ENCODE measurements at regions not wholly inside any gene's neighbourhood (a gene's known extent, or its start where the extent isn't known, plus 50 kb on each side); places are given as distances from the start of the nearest gene placed in this dataset.
A peak's percentile ranks its signal among the peaks of the same experiment; 100 is the strongest.

- Histone ChIP-seq H4K20me1 (ENCODE audit: insufficient read depth, low read length) (no peaks in the 10 kb centered on the region), H3K27ac (ENCODE audit: low read depth in 1 of 2, low read length in 2 of 2) (peak overlapping the region in 1 of 2 donors; percentile 80), H3K4me3 (replicated peaks in 1 of 3; ENCODE audit: low read depth in 2 of 3, low read length in 3 of 3) (no peak overlapping the region), H3K9ac (ENCODE audit: insufficient read depth, low read length, poor library complexity, severe bottlenecking) (no peak overlapping the region), H3K9me3 (replicated peaks in 1 of 2; ENCODE audit: control insufficient read depth in 1 of 2, insufficient read depth in 1 of 2, low read length in 2 of 2) (no peaks in the 10 kb centered on the region), H3K36me3 (replicated peaks in 1 of 2; ENCODE audit: control insufficient read depth in 1 of 2, insufficient read depth in 2 of 2, low read length in 2 of 2) (no peaks in the 10 kb centered on the region), H3K27me3 (ENCODE audit: control insufficient read depth in 2 of 2, insufficient read depth in 2 of 2, low read length in 2 of 2) (no peaks in the 10 kb centered on the region), H3K4me2 (replicated peaks; ENCODE audit: extremely low read depth, low read length, poor library complexity, severe bottlenecking) (no peak overlapping the region), H3K4me1 (ENCODE audit: control insufficient read depth in 1 of 2, insufficient read depth in 2 of 2, low read length in 2 of 2) (peaks cover 34 to 35% of the 10 kb centered on the region in 2 donors), H3K79me2 (ENCODE audit: insufficient read depth, low read length) (no peaks in the 10 kb centered on the region), H2AFZ (ENCODE audit: insufficient read depth, low read depth, low read length, poor library complexity, severe bottlenecking) (no peak overlapping the region)
- intact Hi-C loops (cut with micrococcal nuclease) = no loop called here
- no peak overlapping the region for H3K27ac Mint-ChIP-seq
- WGBS (ENCODE audit: insufficient coverage) = 44% methylated on average over 1 of the region's 1 CpG
- H3K4me1 Mint-ChIP-seq = peaks cover 39% of the 10 kb centered on the region
- no peak overlapping the region for H3K4me3 Mint-ChIP-seq
- H3K36me3 Mint-ChIP-seq = no peaks in the 10 kb centered on the region
- DNase-seq = no peak
- H3K9me3 Mint-ChIP-seq = peaks cover 0 to 2% (median 0%) of the 10 kb centered on the region in 7 donors
- TF ChIP-seq CTCF (IDR thresholded peaks at IDR 0.05) = no peak
- peaks cover 0 to 5% (median 2%) of the 10 kb centered on the region in 3 donors for H3K27me3 Mint-ChIP-seq (ENCODE audit: low read depth in 3 of 3)
Measured at GRCh38 chr10:120644556-120645410, 187.8 kb downstream of the PLPP4 start.

- no peak overlapping the region for H3K27ac ChIP-seq (ENCODE audit: low read depth in 1 of 2, low read length in 2 of 2)
- TF ChIP-seq CTCF (IDR thresholded peaks at IDR 0.05) = no peak
- no CpG with 5 or more reads among the region's 6 CpGs for WGBS (ENCODE audit: insufficient coverage)
- H3K4me1 ChIP-seq (ENCODE audit: control insufficient read depth in 1 of 2, insufficient read depth in 2 of 2, low read length in 2 of 2) = peaks cover 34 to 35% of the 10 kb centered on the region in 2 donors
- no peaks in the 10 kb centered on the region for H3K36me3 ChIP-seq (replicated peaks in 1 of 2; ENCODE audit: control insufficient read depth in 1 of 2, insufficient read depth in 2 of 2, low read length in 2 of 2)
- Mint-ChIP-seq H3K27me3 (ENCODE audit: low read depth in 3 of 3) (peaks cover 0 to 5% (median 2%) of the 10 kb centered on the region in 3 donors), H3K9me3 (no peaks in the 10 kb centered on the region), H3K36me3 (no peaks in the 10 kb centered on the region), H3K4me3 (no peak overlapping the region), H3K27ac (no peak overlapping the region), H3K4me1 (peaks cover 37% of the 10 kb centered on the region)
- no peak overlapping the region for H3K4me2 ChIP-seq (replicated peaks; ENCODE audit: extremely low read depth, low read length, poor library complexity, severe bottlenecking)
- no peak overlapping the region for H3K4me3 ChIP-seq (replicated peaks in 1 of 3; ENCODE audit: low read depth in 2 of 3, low read length in 3 of 3)
- H3K9me3 ChIP-seq (replicated peaks in 1 of 2; ENCODE audit: control insufficient read depth in 1 of 2, insufficient read depth in 1 of 2, low read length in 2 of 2) = no peaks in the 10 kb centered on the region
- H3K9ac ChIP-seq (ENCODE audit: insufficient read depth, low read length, poor library complexity, severe bottlenecking) = no peak overlapping the region
- no peaks in the 10 kb centered on the region for H3K27me3 ChIP-seq (ENCODE audit: control insufficient read depth in 2 of 2, insufficient read depth in 2 of 2, low read length in 2 of 2)
- no peak for DNase-seq
- intact Hi-C loops (cut with micrococcal nuclease) = no loop called here
- H3K79me2 ChIP-seq (ENCODE audit: insufficient read depth, low read length) = no peaks in the 10 kb centered on the region
- H4K20me1 ChIP-seq (ENCODE audit: insufficient read depth, low read length) = no peaks in the 10 kb centered on the region
- no peak overlapping the region for H2AFZ ChIP-seq (ENCODE audit: insufficient read depth, low read depth, low read length, poor library complexity, severe bottlenecking)
Measured at GRCh38 chr10:120646159-120646732, 189.2 kb downstream of the PLPP4 start.

Measured in CD14-positive monocyte (primary cell).